ENCODE measurements at regions not wholly inside any gene's neighbourhood (a gene's known extent, or its start where the extent isn't known, plus 50 kb on each side); places are given as distances from the start of the nearest gene placed in this dataset.
A peak's percentile ranks its signal among the peaks of the same experiment; 100 is the strongest.

DNA sequence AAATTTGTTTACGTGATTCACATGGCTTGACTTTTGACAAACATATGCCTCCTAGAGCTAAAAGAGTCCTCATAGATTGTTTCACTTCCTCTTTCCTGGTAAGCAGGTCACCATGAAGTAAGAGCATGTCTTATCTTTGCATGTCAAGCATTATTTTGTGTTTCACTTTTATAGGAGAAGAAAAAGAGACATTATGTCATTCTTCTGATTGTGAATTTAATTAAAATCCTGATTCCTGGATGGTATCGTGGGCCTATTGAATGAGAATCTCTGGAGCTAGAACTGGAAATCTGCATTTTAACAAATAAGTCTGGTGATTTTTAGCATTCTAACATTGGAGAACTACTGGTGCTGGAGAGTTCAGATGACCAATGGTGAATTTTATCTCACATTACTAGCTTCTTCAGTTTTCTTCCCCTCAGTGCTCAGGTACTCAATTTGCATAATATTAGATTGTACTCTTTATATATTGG, 218.6 kb upstream of the ATP2B1 start (continued):
- TF ChIP-seq RFX5 (IDR thresholded peaks at IDR 0.05; ENCODE audit: low read depth, low read length), result no peak
- TF ChIP-seq, protein P1, sequence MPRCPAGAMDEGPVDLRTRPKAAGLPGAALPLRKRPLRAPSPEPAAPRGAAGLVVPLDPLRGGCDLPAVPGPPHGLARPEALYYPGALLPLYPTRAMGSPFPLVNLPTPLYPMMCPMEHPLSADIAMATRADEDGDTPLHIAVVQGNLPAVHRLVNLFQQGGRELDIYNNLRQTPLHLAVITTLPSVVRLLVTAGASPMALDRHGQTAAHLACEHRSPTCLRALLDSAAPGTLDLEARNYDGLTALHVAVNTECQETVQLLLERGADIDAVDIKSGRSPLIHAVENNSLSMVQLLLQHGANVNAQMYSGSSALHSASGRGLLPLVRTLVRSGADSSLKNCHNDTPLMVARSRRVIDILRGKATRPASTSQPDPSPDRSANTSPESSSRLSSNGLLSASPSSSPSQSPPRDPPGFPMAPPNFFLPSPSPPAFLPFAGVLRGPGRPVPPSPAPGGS (IDR thresholded peaks at IDR 0.05; ENCODE audit: borderline replicate concordance, insufficient read depth, low read depth, low read length, poor library complexity, severe bottlenecking), result no peak
- no peak for TF ChIP-seq TCF3 (IDR thresholded peaks at IDR 0.05; ENCODE audit: borderline replicate concordance, insufficient read depth, low read depth, low read length)
- TF ChIP-seq SREBF1 (IDR thresholded peaks at IDR 0.05; ENCODE audit: low read length), result no peak
- TF ChIP-seq, protein P2, sequence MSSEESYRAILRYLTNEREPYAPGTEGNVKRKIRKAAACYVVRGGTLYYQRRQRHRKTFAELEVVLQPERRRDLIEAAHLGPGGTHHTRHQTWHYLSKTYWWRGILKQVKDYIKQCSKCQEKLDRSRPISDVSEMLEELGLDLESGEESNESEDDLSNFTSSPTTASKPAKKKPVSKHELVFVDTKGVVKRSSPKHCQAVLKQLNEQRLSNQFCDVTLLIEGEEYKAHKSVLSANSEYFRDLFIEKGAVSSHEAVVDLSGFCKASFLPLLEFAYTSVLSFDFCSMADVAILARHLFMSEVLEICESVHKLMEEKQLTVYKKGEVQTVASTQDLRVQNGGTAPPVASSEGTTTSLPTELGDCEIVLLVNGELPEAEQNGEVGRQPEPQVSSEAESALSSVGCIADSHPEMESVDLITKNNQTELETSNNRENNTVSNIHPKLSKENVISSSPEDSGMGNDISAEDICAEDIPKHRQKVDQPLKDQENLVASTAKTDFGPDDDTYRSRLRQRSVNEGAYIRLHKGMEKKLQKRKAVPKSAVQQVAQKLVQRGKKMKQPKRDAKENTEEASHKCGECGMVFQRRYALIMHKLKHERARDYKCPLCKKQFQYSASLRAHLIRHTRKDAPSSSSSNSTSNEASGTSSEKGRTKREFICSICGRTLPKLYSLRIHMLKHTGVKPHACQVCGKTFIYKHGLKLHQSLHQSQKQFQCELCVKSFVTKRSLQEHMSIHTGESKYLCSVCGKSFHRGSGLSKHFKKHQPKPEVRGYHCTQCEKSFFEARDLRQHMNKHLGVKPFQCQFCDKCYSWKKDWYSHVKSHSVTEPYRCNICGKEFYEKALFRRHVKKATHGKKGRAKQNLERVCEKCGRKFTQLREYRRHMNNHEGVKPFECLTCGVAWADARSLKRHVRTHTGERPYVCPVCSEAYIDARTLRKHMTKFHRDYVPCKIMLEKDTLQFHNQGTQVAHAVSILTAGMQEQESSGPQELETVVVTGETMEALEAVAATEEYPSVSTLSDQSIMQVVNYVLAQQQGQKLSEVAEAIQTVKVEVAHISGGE (CRISPR knock-in tag; IDR thresholded peaks at IDR 0.05), result no peak
- no peak for TF ChIP-seq SUZ12 (IDR thresholded peaks at IDR 0.05; ENCODE audit: unreplicated experiment)
- peak in 1 of 2 experiments; percentile 25; a peak in 1 of 4 replicates for TF ChIP-seq ETV6 (conservative IDR thresholded peaks at IDR 0.05 in 1 of 2, IDR thresholded peaks at IDR 0.05 in 1 of 2; ENCODE audit: borderline replicate concordance in 1 of 2, low read depth in 1 of 2)
- peak; percentile 85 for TF ChIP-seq CREB1 (IDR thresholded peaks at IDR 0.05; ENCODE audit: low read depth)
- TF ChIP-seq CBX3 (IDR thresholded peaks at IDR 0.05; ENCODE audit: borderline replicate concordance, low read depth), result no peak
- TF ChIP-seq CHD2 (IDR thresholded peaks at IDR 0.05; ENCODE audit: borderline replicate concordance, low read depth, low read length), result peak; percentile 55; the same call in 1 of the 2 replicates
- TF ChIP-seq HDGF (IDR thresholded peaks at IDR 0.05), result no peak
- TF ChIP-seq CREM (IDR thresholded peaks at IDR 0.05; ENCODE audit: low read depth), result peak; percentile 77
- TF ChIP-seq WRNIP1 (IDR thresholded peaks at IDR 0.05; ENCODE audit: borderline replicate concordance, low read depth, low read length), result no peak
- no peak for TF ChIP-seq EZH2 (IDR thresholded peaks at IDR 0.05; ENCODE audit: borderline replicate concordance, control insufficient read depth, low read depth, low read length)
- TF ChIP-seq KLF5 (IDR thresholded peaks at IDR 0.05; ENCODE audit: partially characterized antibody), result no peak
- TF ChIP-seq JUNB (IDR thresholded peaks at IDR 0.05), result peak; percentile 60

All from GM12878 (cell line).